ENCODE measurements at regions not wholly inside any gene's neighbourhood (a gene's known extent, or its start where the extent isn't known, plus 50 kb on each side); places are given as distances from the start of the nearest gene placed in this dataset.

GRCh38 chr13:89701913-89702312 is 1645.6 kb upstream of the MIR17HG start:
- Histone ChIP-seq H4K5ac (ENCODE audit: low read depth, low read length) (no peak overlapping the region), H3K4me1 (ENCODE audit: control insufficient read depth, insufficient read depth, low read length) (no peaks in the 10 kb centered on the region), H2AK9ac (replicated peaks; ENCODE audit: low read depth, low read length, poor library complexity) (no peak overlapping the region), H2BK20ac (ENCODE audit: low read depth, low read length) (no peak overlapping the region), H2AFZ (replicated peaks; ENCODE audit: low read length, poor library complexity) (no peak overlapping the region), H3K79me1 (ENCODE audit: low read depth in 1 of 2, low read length in 2 of 2) (no peaks in the 10 kb centered on the region), H2BK120ac (ENCODE audit: low read depth, low read length) (no peak overlapping the region), H4K91ac (ENCODE audit: insufficient read depth, low read depth, low read length) (no peak overlapping the region), H3K4me3 (ENCODE audit: insufficient read depth, low read depth, low read length) (no peak overlapping the region), H3K27ac (ENCODE audit: insufficient read depth, low read length) (no peak overlapping the region), H3K27me3 (ENCODE audit: control insufficient read depth, insufficient read depth, low read length) (no peaks in the 10 kb centered on the region), H4K20me1 (ENCODE audit: insufficient read depth, low read length) (no peaks in the 10 kb centered on the region), H3K14ac (replicated peaks; ENCODE audit: low read depth, low read length) (no peak overlapping the region), H2AK5ac (ENCODE audit: low read depth, low read length) (no peak overlapping the region), H2BK15ac (ENCODE audit: low read depth, low read length) (no peak overlapping the region), H3K4me2 (ENCODE audit: low read depth, low read length) (no peak overlapping the region), H3K23ac (ENCODE audit: low read depth, low read length) (no peak overlapping the region), H3K9me3 (ENCODE audit: control insufficient read depth, insufficient read depth, low read length) (no peaks in the 10 kb centered on the region; the same call in 1 of the 2 replicates), H3K4ac (ENCODE audit: low read depth, low read length) (no peak overlapping the region), H2BK5ac (ENCODE audit: low read depth, low read length, poor library complexity, severe bottlenecking) (no peak overlapping the region), H3K36me3 (ENCODE audit: control insufficient read depth, insufficient read depth, low read length) (no peaks in the 10 kb centered on the region), H3K56ac (ENCODE audit: extremely low read depth, insufficient read depth, low read length) (no peak overlapping the region), H3K9me1 (ENCODE audit: insufficient read depth, low read length) (no peaks in the 10 kb centered on the region), H4K8ac (ENCODE audit: low read depth in 2 of 2, low read length in 2 of 2) (no peak overlapping the region), H3K18ac (ENCODE audit: low read depth, low read length) (no peak overlapping the region), H3K9ac (ENCODE audit: low read depth, low read length) (no peak overlapping the region)
- dilution Hi-C loops (cut with HindIII; ENCODE audit: low sequenced_read_pairs, unreplicated experiment) (no loop called here), intact Hi-C loops (cut with micrococcal nuclease) (no loop called here), in situ Hi-C loops (cut with MboI; ENCODE audit: low sequenced_read_pairs) (no loop called here)
- no TSS peak for BruUV-seq (replicated peaks)
- no peak for TF ChIP-seq MXI1 (IDR thresholded peaks at IDR 0.05; ENCODE audit: borderline replicate concordance, low read depth, low read length)
- no peak for TF ChIP-seq SMC3 (IDR thresholded peaks at IDR 0.05; ENCODE audit: low read depth, low read length)
- no CpG with 5 or more reads among the region's 9 CpGs for WGBS, 2 experiments (ENCODE audit: extremely low coverage in 2 of 2, insufficient read length in 1 of 2)
- POLR2A ChIA-PET (ENCODE audit: unreplicated experiment) = no interaction called here
- ATAC-seq (ENCODE audit: low read depth) (no peak), DNase-seq (no peak)
- CTCF ChIA-PET = no interaction called here

All from IMR-90 (cell line).